Activated CD8-positive, alpha-beta T cell treated with anti-CD3 and anti-CD28 coated beads for 36 hours (primary cell): ENCODE measurements at regions not wholly inside any gene's neighbourhood (a gene's known extent, or its start where the extent isn't known, plus 50 kb on each side); places are given as distances from the start of the nearest gene placed in this dataset.

Source experiments
- ATAC-seq: fragments of 200-7000 bp; cut with Tn5 transposase; one replicate; pipeline ENCODE4 v1.10.0; 2021; ENCODE audit warnings: mild to moderate bottlenecking, moderate library complexity
- CTCF ChIA-PET: fragments of 350-600 bp; sonication (Branson Sonifier 250); formaldehyde crosslinking; loops from one replicate; lab custom pipeline; 2021; ENCODE audit warnings: antibody characterized with exemption; lab: Charles Lee
- POLR2A ChIA-PET: fragments of 350-600 bp; sonication (Branson Sonifier 250); formaldehyde crosslinking; loops from one replicate; lab custom pipeline; 2021; ENCODE audit warnings: antibody characterized with exemption; lab: Charles Lee
- DNase-seq: peaks from one replicate; pipeline ENCODE4 v3.0.0-alpha.2; 2020
- H3K27ac Mint-ChIP-seq: one replicate; pipeline ENCODE4 v1.8.0; 2021; ENCODE audit warnings: mild to moderate bottlenecking, mixed read lengths
- H3K27me3 Mint-ChIP-seq: one replicate; pipeline ENCODE4 v1.8.0; 2021; ENCODE audit warnings: mixed read lengths
- H3K36me3 Mint-ChIP-seq: one replicate; pipeline ENCODE4 v1.8.0; 2021; ENCODE audit warnings: low read depth, mixed read lengths
- H3K4me1 Mint-ChIP-seq: one replicate; pipeline ENCODE4 v1.8.0; 2021; ENCODE audit warnings: low read depth, mixed read lengths
- H3K4me3 Mint-ChIP-seq: one replicate; pipeline ENCODE4 v1.8.0; 2021; ENCODE audit warnings: mild to moderate bottlenecking, moderate library complexity, mixed read lengths
- H3K9me3 Mint-ChIP-seq: one replicate; pipeline ENCODE4 v1.8.0; 2021; ENCODE audit warnings: mixed read lengths
- intact Hi-C: fragments of 100-400 bp; cut with micrococcal nuclease; formaldehyde crosslinking; loops from one replicate; pipeline ENCODE4 v1.10.0; 2022
- TF ChIP-seq, protein P1 (sequence below): fragments of 200-600 bp; IDR thresholded peaks from one replicate; pipeline ENCODE4 v1.8.0; 2022; ENCODE audit warnings: antibody characterized with exemption, mild to moderate bottlenecking

GRCh38 chr6:15970517-15970916 lies 158.4 kb upstream of the MYLIP start:
- Mint-ChIP-seq H3K4me3 (no peak overlapping the region), H3K27ac (no peak overlapping the region), H3K4me1 (no peaks in the 10 kb centered on the region), H3K27me3 (no peaks in the 10 kb centered on the region), H3K36me3 (no peaks in the 10 kb centered on the region), H3K9me3 (peaks cover 6% of the 10 kb centered on the region)
- no peak for ATAC-seq
- ChIA-PET POLR2A (interaction anchor here (0.6 kb wide), 1 partner anchor 221 kb away, joined by 3 read pairs; no protein-coding TSS in a partner anchor), CTCF (no interaction called here)
- intact Hi-C loops = no loop called here
- TF ChIP-seq, protein P1, sequence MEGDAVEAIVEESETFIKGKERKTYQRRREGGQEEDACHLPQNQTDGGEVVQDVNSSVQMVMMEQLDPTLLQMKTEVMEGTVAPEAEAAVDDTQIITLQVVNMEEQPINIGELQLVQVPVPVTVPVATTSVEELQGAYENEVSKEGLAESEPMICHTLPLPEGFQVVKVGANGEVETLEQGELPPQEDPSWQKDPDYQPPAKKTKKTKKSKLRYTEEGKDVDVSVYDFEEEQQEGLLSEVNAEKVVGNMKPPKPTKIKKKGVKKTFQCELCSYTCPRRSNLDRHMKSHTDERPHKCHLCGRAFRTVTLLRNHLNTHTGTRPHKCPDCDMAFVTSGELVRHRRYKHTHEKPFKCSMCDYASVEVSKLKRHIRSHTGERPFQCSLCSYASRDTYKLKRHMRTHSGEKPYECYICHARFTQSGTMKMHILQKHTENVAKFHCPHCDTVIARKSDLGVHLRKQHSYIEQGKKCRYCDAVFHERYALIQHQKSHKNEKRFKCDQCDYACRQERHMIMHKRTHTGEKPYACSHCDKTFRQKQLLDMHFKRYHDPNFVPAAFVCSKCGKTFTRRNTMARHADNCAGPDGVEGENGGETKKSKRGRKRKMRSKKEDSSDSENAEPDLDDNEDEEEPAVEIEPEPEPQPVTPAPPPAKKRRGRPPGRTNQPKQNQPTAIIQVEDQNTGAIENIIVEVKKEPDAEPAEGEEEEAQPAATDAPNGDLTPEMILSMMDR = no peak
- DNase-seq = no peak

DNA sequence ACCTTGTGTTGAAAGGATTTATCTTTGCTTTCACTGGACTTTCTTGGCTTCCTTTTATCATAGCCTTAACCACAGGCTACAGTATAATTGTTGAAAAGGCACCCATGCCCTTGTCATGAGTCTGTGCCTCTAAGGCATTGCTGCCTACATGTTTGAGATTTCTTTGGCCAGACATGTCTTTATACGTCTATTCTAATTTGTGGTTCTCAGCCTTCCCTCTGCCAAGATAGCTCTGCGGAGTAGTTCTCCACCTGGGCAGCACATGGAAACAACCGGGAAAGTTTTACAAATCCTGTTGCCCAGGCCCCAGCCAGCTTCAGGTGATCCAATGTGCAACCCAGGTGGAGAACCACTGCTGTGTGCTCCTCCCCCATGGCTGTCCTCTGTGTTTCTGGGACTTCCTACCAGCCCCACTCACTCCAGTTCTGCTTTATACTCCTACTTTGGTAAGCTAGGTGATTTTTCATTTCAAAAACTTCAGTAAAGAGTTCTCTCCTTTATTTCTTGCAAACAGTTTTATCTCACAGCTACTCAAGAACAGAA lies 159.6 kb upstream of the MYLIP start:
- Mint-ChIP-seq H3K4me3 (no peak overlapping the region), H3K27ac (no peak overlapping the region), H3K9me3 (peaks cover 6% of the 10 kb centered on the region), H3K4me1 (no peaks in the 10 kb centered on the region), H3K27me3 (no peaks in the 10 kb centered on the region), H3K36me3 (no peaks in the 10 kb centered on the region)
- TF ChIP-seq, protein P1 = no peak
- ATAC-seq (no peak), DNase-seq (no peak)
- POLR2A ChIA-PET = no interaction called here
- intact Hi-C loops = no loop called here
- CTCF ChIA-PET = no interaction called here

GRCh38 chr6:15968519-15968918 lies 160.4 kb upstream of the MYLIP start:
- no peaks in the 10 kb centered on the region for H3K36me3 Mint-ChIP-seq
- ATAC-seq (no peak), DNase-seq (no peak)
- H3K27ac Mint-ChIP-seq = no peak overlapping the region
- intact Hi-C loops = no loop called here
- TF ChIP-seq, protein P1 = no peak
- CTCF ChIA-PET = no interaction called here
- H3K27me3 Mint-ChIP-seq = no peaks in the 10 kb centered on the region
- H3K4me3 Mint-ChIP-seq = no peak overlapping the region
- POLR2A ChIA-PET = no interaction called here
- peaks cover 2% of the 10 kb centered on the region for H3K9me3 Mint-ChIP-seq
- no peaks in the 10 kb centered on the region for H3K4me1 Mint-ChIP-seq

DNA sequence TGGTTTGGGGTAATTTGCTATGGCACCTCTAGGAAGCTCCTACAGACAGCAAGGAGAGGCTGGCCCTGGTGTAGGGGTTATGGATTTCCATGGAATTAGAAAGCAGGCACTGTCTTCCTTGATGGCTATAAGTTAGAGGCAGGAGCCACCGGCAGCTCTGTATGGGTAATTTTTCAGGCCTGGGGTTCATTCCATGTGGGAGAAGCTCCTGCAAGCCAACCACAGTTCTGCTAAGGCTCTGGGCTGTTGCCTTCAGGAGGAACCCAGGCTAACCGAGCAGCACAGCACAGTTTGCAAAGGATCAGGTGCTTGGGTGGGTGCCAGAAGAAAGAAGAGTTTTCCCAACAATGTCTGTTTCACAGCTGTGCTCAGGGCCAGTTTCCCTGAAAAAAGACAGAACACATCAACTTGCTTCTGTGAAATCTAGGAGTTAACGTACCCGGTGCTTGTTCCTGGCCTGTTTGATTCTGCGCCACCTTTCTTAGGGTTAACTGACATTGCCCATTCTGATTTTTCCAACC lies 162.8 kb upstream of the MYLIP start:
- Mint-ChIP-seq H3K4me1 (peaks cover 12% of the 10 kb centered on the region), H3K4me3 (no peak overlapping the region), H3K27me3 (no peaks in the 10 kb centered on the region), H3K36me3 (no peaks in the 10 kb centered on the region), H3K9me3 (no peaks in the 10 kb centered on the region), H3K27ac (no peak overlapping the region)
- ChIA-PET POLR2A (no interaction called here), CTCF (interaction anchor here (1.4 kb wide), 1 partner anchor 240 kb away, joined by 3 read pairs; no protein-coding TSS in a partner anchor)
- intact Hi-C loops = no loop called here
- DNase-seq = no peak
- no peak for ATAC-seq
- TF ChIP-seq, protein P1 = no peak

GRCh38 chr6:15962449-15962764 lies 166.5 kb upstream of the MYLIP start:
- Mint-ChIP-seq H3K27me3 (no peaks in the 10 kb centered on the region), H3K4me3 (no peak overlapping the region), H3K4me1 (peaks cover 12% of the 10 kb centered on the region), H3K36me3 (no peaks in the 10 kb centered on the region), H3K27ac (peak overlapping the region; percentile 48), H3K9me3 (no peaks in the 10 kb centered on the region)
- DNase-seq (peak; percentile 26), ATAC-seq (peak; percentile 66)
- ChIA-PET CTCF (no interaction called here), POLR2A (no interaction called here)
- TF ChIP-seq, protein P1 = no peak
- intact Hi-C loops = no loop called here
